PFSK-1 (cell line): ENCODE measurements at regions not wholly inside any gene's neighbourhood (a gene's known extent, or its start where the extent isn't known, plus 50 kb on each side); places are given as distances from the start of the nearest gene placed in this dataset.

Experiments
- FOXP2 ChIP-seq: optimal IDR thresholded peaks from 2 replicates; pipeline ENCODE3; 2011; ENCODE audit warnings: borderline replicate concordance, control low read depth, inconsistent platforms; ENCODE audit not compliant: insufficient read depth; ENCODE audit errors: extremely low read length, extremely low read depth
- POLR2AphosphoS5 ChIP-seq: IDR thresholded peaks from 2 replicates; pipeline ENCODE4 v1.6.1; 2012; ENCODE audit warnings: low read depth, mild to moderate bottlenecking, control low read depth, low read length, moderate library complexity
- REST ChIP-seq, 2 experiments: IDR thresholded peaks; 2 replicates each; pipeline versions ENCODE4 v1.6.1 to v1.8.0; 2011 to 2012; ENCODE audit warnings: low read depth in 2 of 2, low read length in 2 of 2, control low read depth in 1 of 2, inconsistent platforms in 1 of 2, mild to moderate bottlenecking in 1 of 2, moderate library complexity in 1 of 2; ENCODE audit not compliant: insufficient read depth in 1 of 2
- SIN3A ChIP-seq: IDR thresholded peaks from 2 replicates; pipeline ENCODE4 v1.6.1; 2012; ENCODE audit warnings: mild to moderate bottlenecking, low read length, moderate library complexity, borderline replicate concordance; ENCODE audit not compliant: insufficient read depth
- TAF1 ChIP-seq: IDR thresholded peaks from 2 replicates; pipeline ENCODE4 v1.6.1; 2012; ENCODE audit warnings: low read length, control low read depth, borderline replicate concordance; ENCODE audit not compliant: insufficient read depth

- TF ChIP-seq TAF1 (no peak), REST (IDR thresholded peaks at IDR 0.05; ENCODE audit: insufficient read depth in 1 of 2, low read depth in 2 of 2, low read length in 2 of 2) (no peak), FOXP2 (no peak), SIN3A (no peak), POLR2AphosphoS5 (no peak)
These were observed 473.3 kb downstream of the GATA3 start for GRCh38 chr10:8527773-8528172.

GRCh38 chr10:8531116-8531515 lies 476.6 kb downstream of the GATA3 start:
- TF ChIP-seq SIN3A (no peak), REST (IDR thresholded peaks at IDR 0.05; ENCODE audit: insufficient read depth in 1 of 2, low read depth in 2 of 2, low read length in 2 of 2) (no peak), TAF1 (no peak), FOXP2 (no peak), POLR2AphosphoS5 (no peak)

GRCh38 chr10:8532647-8533046 lies 478.2 kb downstream of the GATA3 start:
- TF ChIP-seq REST (IDR thresholded peaks at IDR 0.05; ENCODE audit: insufficient read depth in 1 of 2, low read depth in 2 of 2, low read length in 2 of 2) (no peak), POLR2AphosphoS5 (no peak), FOXP2 (no peak), TAF1 (no peak)

- no peak for TF ChIP-seq FOXP2
- no peak for TF ChIP-seq REST (IDR thresholded peaks at IDR 0.05; ENCODE audit: insufficient read depth in 1 of 2, low read depth in 2 of 2, low read length in 2 of 2)
- TF ChIP-seq POLR2AphosphoS5: no peak
- TF ChIP-seq SIN3A: no peak
- TF ChIP-seq TAF1: no peak
These were observed 479.0 kb downstream of the GATA3 start for GRCh38 chr10:8533462-8533861.

- TF ChIP-seq TAF1 (no peak), REST (IDR thresholded peaks at IDR 0.05; ENCODE audit: insufficient read depth in 1 of 2, low read depth in 2 of 2, low read length in 2 of 2) (no peak), POLR2AphosphoS5 (no peak), FOXP2 (no peak), SIN3A (no peak)
These were observed 479.6 kb downstream of the GATA3 start for GRCh38 chr10:8534096-8534495.
